GM12892 (cell line): ENCODE measurements at regions not wholly inside any gene's neighbourhood (a gene's known extent, or its start where the extent isn't known, plus 50 kb on each side); places are given as distances from the start of the nearest gene placed in this dataset.
"Not testable (repeated sequence)": the region's sequence is repeated elsewhere in the genome, so short reads cannot be mapped to it uniquely, and the experiment has no call there.

Experiments
- DNase-seq: peaks from one replicate; pipeline ENCODE4 v3.0.0; 2011; ENCODE audit not compliant: insufficient read length
- FAIRE-seq: peaks from 2 replicates; lab custom pipeline; 2011; peaks lifted over from hg19 to GRCh38; lab: Jason Lieb, UNC
- POLR2A ChIP-seq: IDR thresholded peaks from 2 replicates; pipeline ENCODE4 v1.6.1; 2011; ENCODE audit warnings: low read depth, low read length, control low read depth
- POLR2AphosphoS5 ChIP-seq: IDR thresholded peaks from 2 replicates; pipeline ENCODE4 v1.6.1; 2011; ENCODE audit warnings: low read depth, low read length, control low read depth
- TAF1 ChIP-seq: IDR thresholded peaks from 2 replicates; pipeline ENCODE4 v1.6.1; 2011; ENCODE audit warnings: low read depth, mild to moderate bottlenecking, control low read depth, low read length, borderline replicate concordance

DNA sequence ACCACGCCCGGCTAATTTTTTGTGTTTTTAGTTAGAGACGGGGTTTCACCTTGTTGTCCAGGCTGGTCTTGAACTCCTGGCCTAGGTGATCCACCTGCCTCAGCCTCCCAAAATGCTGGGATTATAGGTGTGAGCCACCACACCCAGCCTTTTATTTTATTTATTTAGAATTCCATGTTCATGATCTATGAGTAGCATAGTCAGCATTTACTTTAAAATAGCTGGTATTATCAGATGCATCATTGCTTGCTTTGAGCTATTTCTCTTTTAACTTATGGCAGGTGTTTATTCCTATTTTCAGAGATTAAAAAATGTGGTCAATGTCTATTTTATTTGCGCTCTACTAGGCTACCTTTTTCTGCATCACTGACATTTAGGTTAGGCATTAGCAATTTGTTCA, 152.0 kb downstream of the UTRN start:
- no peak for DNase-seq
- TF ChIP-seq POLR2A, result no peak
- TF ChIP-seq TAF1, result no peak
- no peak for FAIRE-seq

DNA sequence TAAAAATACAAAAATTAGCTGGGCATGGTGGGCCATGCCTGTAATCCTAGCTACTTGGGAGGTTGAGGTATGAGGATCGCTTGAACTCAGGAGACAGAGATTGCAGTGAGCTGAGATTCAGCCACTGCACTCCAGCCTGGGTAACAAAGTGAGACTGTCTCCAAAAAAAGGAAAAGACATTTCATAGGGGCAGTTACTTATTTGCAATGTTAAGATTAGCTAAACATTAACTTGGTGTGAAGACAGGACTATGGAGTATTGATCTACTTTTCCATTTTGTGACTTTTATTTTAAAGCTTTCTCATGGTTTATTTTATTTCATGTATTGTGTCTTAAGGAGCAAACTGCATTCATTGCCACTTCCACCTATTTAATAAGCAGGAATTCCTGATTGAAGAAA, 153.0 kb downstream of the UTRN start:
- DNase-seq (no peak), FAIRE-seq (no peak)

DNA sequence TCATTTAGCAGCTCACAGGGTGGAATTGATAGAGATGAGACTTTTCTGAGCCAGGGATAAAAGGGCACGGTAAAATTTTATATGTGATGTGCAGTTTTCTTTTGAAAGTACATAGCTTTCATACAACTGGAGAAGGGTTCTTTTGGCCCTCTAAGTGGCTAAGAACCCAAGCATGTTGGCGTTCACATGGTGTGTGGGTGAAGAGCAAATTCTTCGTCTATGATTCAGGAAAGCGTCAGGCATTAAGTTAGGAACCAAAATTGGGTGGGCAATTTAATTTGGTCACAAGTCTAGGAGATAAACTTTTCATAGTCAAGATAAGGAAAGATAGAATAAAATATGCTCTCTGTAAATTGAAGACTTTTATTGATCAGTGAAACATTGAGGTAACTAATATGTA, 153.9 kb downstream of the UTRN start:
- FAIRE-seq, result no peak

More for the DNA sequence above, 153.0 kb downstream of the UTRN start:
- TF ChIP-seq TAF1 (no peak), POLR2A (no peak), POLR2AphosphoS5 (no peak)

DNA sequence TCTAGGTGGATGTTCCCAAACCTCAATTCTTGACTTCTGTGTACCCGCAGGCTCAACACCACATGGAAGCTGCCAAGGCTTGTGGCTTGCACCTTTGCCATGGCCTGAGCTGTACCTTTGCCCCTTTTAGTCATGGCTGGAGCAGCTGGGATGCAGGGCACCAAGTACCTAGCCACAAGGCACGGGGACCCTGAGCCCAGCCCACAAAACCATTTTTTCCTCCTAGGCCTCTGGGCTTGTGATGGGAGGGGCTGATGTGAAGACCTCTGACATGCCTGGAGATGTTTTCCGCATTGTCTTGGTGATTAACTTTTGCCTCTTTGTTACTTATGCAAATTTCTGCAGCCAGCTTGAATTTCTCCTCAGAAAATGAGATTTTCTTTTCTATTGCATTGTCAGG, 156.7 kb downstream of the UTRN start:
- not testable (repeated sequence) for FAIRE-seq

More for the DNA sequence above, 153.9 kb downstream of the UTRN start:
- TF ChIP-seq POLR2A, result no peak
- TF ChIP-seq POLR2AphosphoS5, result no peak
- TF ChIP-seq TAF1, result no peak
- no peak for DNase-seq

DNA sequence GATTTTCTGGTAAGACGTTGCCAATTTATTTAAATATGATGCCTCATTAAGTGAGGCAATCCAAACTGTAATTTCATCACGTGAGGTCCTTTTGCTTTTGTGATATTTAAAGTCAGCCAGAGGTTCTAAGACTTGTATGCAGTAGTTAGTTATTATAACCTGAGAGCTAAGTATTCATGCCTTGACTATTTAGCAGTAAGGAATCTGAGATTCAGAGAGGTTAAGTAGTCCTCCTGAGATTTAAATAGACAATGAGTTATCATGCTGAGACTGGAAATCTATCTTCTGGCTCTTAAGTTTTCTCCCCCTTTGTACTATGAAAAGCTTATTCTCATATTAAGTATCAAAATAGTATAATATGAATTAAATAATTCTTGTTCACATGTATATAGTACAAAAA, 158.0 kb downstream of the UTRN start:
- DNase-seq (no peak), FAIRE-seq (no peak)
- TF ChIP-seq POLR2A, result no peak
- TF ChIP-seq POLR2AphosphoS5, result no peak
- TF ChIP-seq TAF1, result no peak

More for the DNA sequence above, 156.7 kb downstream of the UTRN start:
- not testable (repeated sequence) for DNase-seq

DNA sequence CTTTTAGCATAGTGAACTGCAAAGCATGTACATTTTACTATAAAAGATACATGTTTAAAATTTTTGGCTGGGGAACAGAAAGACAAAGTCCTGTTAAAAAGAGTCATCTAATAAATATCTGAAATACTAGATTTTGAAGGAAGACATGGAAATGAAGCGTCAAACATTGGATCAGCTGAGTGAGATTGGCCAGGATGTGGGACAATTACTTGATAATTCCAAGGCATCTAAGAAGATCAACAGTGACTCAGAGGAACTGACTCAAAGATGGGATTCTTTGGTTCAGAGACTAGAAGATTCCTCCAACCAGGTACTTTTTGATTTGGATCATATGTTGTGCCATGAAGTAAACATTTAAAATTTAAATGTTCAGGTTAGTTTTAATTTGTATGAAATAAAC, 162.3 kb downstream of the UTRN start:
- no peak for DNase-seq
- TF ChIP-seq POLR2A (no peak), TAF1 (no peak), POLR2AphosphoS5 (no peak)
- FAIRE-seq, result no peak

DNA sequence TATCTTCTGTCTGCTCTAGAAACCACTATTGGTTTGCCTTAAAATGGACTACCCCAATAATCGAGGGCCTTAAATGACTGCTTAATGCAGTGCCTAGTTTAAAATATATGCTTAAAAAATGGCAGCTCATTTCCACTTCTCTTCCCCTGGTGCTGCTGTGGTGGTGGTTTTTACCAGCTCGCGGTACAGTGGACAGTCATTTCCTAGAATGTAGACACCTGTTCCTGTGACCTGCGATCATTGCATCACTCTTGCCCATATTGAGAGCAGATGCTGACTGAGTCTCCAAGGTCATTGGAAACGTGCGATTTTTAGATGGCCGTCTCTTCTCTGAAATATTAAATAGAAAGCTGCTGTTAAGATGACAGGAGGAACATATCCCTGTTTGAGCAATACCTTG, 164.1 kb downstream of the UTRN start:
- TF ChIP-seq POLR2A (no peak), POLR2AphosphoS5 (no peak)
- no peak for FAIRE-seq
- DNase-seq, result no peak

DNA sequence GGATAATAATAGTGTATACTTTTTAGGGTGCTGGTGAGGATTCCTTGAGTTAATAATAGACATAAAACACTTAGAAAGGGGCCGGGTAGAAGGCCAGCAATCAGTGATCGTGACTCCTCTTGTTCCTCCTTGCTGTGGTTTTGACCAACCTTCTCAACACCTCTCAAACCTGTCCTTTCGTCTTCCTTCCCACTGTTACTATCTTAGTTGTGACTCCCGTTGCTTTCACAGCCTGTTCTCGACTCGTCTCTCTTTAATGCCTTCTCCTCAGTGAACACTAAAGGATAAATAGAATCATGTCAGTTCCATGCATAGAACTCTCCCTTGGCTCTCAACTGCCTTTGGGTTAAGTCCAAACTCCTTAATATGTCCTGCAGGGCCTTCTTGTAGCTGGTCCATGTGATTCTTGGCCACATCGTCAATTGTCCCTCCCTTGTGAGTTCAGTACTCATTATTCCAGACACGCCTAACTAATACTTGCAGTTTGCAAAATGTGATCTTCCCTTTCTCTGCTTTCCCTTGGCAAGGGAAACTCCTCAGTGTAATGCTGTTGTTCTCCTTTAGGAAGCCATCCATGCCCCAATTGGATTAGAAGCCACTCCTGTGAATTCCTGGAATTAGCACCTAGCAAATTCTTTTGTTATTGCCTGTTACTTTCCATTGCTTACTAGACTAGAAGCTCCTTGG, 164.9 kb downstream of the UTRN start:
- no peak for DNase-seq
- no peak for FAIRE-seq
- TF ChIP-seq POLR2A (no peak), TAF1 (no peak), POLR2AphosphoS5 (no peak)

DNA sequence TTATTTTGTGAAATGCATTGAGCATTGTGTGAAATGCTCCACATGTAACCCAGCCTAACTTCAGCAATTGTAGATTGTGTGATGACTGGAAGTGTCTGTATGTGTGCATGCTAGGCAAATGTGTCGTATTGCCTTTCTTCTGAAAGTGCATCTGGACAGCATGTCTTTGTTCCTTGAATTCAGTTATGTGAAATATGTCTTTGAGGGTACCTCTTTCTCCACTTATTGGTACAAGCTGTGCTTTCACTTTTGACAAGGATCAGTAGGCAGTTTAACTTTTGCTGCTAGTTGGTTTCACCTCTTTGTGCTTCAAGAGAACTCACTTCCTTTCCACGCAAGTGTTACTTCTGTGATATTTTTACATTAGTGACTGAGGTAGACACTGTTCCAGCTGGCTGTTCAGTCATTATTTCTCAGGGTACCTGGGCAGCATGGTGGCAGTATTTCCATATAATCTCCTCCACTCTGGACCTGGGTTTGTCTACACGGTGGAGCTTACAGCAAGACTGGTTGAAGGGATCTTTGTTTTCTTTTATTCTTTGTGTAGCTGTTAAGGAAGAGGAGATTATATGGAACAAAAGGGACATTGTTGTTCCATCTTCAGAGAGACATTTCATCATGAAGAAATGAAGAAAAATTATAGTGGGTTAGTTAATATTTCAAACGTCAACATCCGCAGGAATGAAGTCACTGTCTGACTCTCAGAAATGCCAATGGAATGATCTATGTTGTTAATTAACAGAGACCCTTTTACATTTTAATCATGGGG, 175.4 kb downstream of the UTRN start:
- FAIRE-seq (peak; percentile 89), DNase-seq (no peak)
- no peak for TF ChIP-seq POLR2AphosphoS5
- TF ChIP-seq TAF1, result no peak
- no peak for TF ChIP-seq POLR2A

DNA sequence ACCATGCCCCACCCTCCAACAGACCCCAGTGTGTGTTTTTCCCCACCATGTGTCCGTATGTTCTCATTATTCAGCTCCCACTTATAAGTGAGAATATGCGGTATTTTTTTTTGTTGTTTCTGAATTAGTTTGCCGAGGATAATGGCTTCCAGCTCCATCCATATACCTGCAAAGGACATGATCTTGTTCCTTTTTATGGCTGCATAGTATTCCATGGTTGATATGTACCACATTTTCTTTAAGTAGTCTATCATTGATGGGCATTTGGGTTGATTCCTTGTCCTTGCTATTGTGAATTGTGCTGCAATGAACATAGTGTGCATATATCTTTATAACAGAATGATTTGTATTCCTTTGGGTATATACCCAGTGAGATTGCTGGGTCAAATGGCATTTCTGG, 176.9 kb downstream of the UTRN start:
- no peak for FAIRE-seq
- no peak for DNase-seq
- no peak for TF ChIP-seq TAF1
- TF ChIP-seq POLR2AphosphoS5, result no peak
- TF ChIP-seq POLR2A, result no peak

DNA sequence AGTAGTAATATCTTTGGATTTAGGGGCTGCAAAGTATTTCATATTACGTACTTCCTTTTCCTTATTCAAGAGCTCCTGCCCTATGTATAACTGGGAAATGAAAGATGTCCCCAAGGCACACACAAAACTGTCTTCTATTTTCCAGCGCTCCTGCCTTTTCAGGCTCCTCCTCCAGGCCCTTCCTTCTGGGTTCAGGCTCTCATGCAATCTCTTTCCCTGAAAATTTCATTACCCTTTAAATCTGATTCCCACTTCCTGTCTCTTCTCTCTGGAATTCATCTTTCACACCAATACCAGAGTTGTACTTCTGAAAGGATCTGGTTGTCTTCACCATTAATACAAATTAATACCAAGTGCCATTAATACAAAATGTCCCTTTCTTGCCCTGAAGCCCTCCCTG, 181.6 kb downstream of the UTRN start:
- TF ChIP-seq TAF1 (no peak), POLR2A (no peak), POLR2AphosphoS5 (no peak)
- DNase-seq, result no peak
- FAIRE-seq, result no peak

DNA sequence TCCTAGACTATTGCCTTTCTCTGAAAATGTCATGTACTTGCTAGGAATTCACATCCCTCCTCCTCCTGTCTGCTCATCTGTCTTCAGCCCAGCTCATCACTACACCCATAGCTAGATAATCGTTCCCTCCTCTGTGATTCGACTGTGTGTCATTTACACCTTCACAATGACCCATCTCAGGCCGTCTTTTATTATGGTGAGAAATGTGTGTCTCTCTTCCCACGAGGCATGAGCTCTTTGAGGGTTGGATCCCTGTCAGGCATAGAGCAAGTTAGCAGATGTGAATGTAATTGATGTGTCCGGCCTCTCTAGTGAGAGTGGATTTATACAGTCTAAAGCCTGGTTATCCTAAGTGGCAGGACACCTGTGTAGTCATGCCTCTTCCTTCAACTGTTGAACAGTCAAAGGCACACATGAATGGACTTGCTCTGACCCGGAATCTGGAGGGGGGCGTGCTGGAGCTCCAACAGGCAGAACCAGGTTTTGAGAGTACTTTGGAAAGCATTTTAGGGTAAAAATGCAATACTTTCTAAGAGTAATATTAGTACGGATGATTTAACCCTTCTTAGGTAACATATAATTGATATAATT, 182.1 kb downstream of the UTRN start:
- no peak for TF ChIP-seq POLR2A
- TF ChIP-seq POLR2AphosphoS5, result no peak
- no peak for TF ChIP-seq TAF1

DNA sequence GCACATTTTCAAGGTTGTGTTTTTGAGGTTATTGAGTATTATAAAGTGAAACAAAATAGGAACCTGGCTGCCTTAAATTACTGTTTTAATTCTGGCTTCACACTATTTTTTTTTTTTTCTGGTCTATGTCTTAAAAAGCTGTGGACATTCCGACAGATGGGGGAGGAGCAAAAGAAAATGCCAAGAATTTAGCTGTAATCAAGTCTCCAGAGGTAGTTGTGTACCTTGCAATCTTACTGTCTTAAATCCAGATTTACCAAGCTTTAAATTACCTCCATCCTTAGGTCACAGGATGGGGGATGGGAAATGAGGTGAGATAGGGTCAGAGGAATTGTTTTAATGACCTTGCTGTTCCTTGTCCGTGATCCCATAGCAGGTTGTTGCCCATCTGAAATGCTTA, 182.8 kb downstream of the UTRN start:
- FAIRE-seq (no peak), DNase-seq (no peak)
- no peak for TF ChIP-seq POLR2AphosphoS5
- no peak for TF ChIP-seq POLR2A
- TF ChIP-seq TAF1, result no peak

More for the DNA sequence above, 182.1 kb downstream of the UTRN start:
- DNase-seq, result no peak
- FAIRE-seq, result no peak
